ENCODE measurements at regions not wholly inside any gene's neighbourhood (a gene's known extent, or its start where the extent isn't known, plus 50 kb on each side); places are given as distances from the start of the nearest gene placed in this dataset.
"Not testable (repeated sequence)": the region's sequence is repeated elsewhere in the genome, so short reads cannot be mapped to it uniquely, and the experiment has no call there.

DNA sequence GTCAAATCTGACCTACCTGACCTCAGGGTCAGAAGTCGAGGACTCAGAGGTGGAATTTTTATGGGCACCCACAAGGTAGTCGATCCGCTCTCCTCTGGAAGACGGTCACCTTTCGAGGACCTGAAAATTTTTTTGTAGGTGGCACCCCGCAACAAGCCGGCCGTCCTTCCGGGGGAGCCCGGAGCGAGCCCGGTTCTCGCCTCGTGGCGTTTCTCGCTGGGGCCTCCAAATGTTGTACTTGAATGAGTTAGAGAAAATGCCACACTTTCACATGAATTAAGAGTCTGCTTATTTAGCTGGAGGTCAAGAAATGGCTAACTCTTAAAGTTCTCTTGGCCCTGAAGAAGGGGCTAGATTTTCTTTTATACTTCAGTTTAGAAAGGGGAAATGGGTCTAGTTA, 169.0 kb upstream of the CCZ1B start:
- H3K27me3 ChIP-seq (ENCODE audit: control insufficient read depth, extremely low read depth, insufficient read depth, low read length); H3K36me3 ChIP-seq (ENCODE audit: control insufficient read depth in 2 of 2, extremely low read depth in 1 of 2, insufficient read depth in 2 of 2, low read length in 2 of 2); H3K4me2 ChIP-seq (ENCODE audit: control insufficient read depth, extremely low read depth, insufficient read depth, low read depth, low read length); H3K4me1 ChIP-seq (ENCODE audit: control insufficient read depth, extremely low read depth, insufficient read depth, low read length); H3K27ac ChIP-seq (ENCODE audit: control insufficient read depth, insufficient read depth, low read length); H3K9ac ChIP-seq (ENCODE audit: control insufficient read depth, extremely low read depth, insufficient read depth, low read length); FAIRE-seq; H4K20me1 ChIP-seq (ENCODE audit: control insufficient read depth, extremely low read depth, insufficient read depth, low read length); H3K4me3 ChIP-seq (ENCODE audit: control insufficient read depth in 2 of 3, extremely low read depth in 1 of 3, insufficient read depth in 2 of 3, low read depth in 1 of 3, low read length in 3 of 3); H3K9me1 ChIP-seq (ENCODE audit: control insufficient read depth, extremely low read depth, insufficient read depth, low read length); H2AFZ ChIP-seq (ENCODE audit: control insufficient read depth, low read length); DNase-seq (ENCODE audit: low read depth, low spot score); dilution Hi-C loops (cut with MboI; ENCODE audit: extremely low pct_ligation_motif_present, low sequenced_read_pairs); H3K79me2 ChIP-seq (ENCODE audit: control insufficient read depth, insufficient read depth, low read length); H3K9me3 ChIP-seq (ENCODE audit: control insufficient read depth, low read depth, low read length): not testable (repeated sequence)

- H3K4me3 ChIP-seq (ENCODE audit: control insufficient read depth in 2 of 3, extremely low read depth in 1 of 3, insufficient read depth in 2 of 3, low read depth in 1 of 3, low read length in 3 of 3); H3K4me2 ChIP-seq (ENCODE audit: control insufficient read depth, extremely low read depth, insufficient read depth, low read depth, low read length); H3K27me3 ChIP-seq (ENCODE audit: control insufficient read depth, extremely low read depth, insufficient read depth, low read length); H3K36me3 ChIP-seq (ENCODE audit: control insufficient read depth in 2 of 2, extremely low read depth in 1 of 2, insufficient read depth in 2 of 2, low read length in 2 of 2); H4K20me1 ChIP-seq (ENCODE audit: control insufficient read depth, extremely low read depth, insufficient read depth, low read length); FAIRE-seq; DNase-seq (ENCODE audit: low read depth, low spot score); H3K9me1 ChIP-seq (ENCODE audit: control insufficient read depth, extremely low read depth, insufficient read depth, low read length); H3K9ac ChIP-seq (ENCODE audit: control insufficient read depth, extremely low read depth, insufficient read depth, low read length); H3K79me2 ChIP-seq (ENCODE audit: control insufficient read depth, insufficient read depth, low read length); H3K27ac ChIP-seq (ENCODE audit: control insufficient read depth, insufficient read depth, low read length); H3K9me3 ChIP-seq (ENCODE audit: control insufficient read depth, low read depth, low read length); H2AFZ ChIP-seq (ENCODE audit: control insufficient read depth, low read length); H3K4me1 ChIP-seq (ENCODE audit: control insufficient read depth, extremely low read depth, insufficient read depth, low read length); dilution Hi-C loops (cut with MboI; ENCODE audit: extremely low pct_ligation_motif_present, low sequenced_read_pairs): not testable (repeated sequence)
These were observed 169.6 kb upstream of the CCZ1B start for GRCh38 chr7:6995493-6996289.

GRCh38 chr7:6999067-6999666, 173.1 kb upstream of the CCZ1B start:
- H3K79me2 ChIP-seq (ENCODE audit: control insufficient read depth, insufficient read depth, low read length); FAIRE-seq; H3K27me3 ChIP-seq (ENCODE audit: control insufficient read depth, extremely low read depth, insufficient read depth, low read length); H3K9me1 ChIP-seq (ENCODE audit: control insufficient read depth, extremely low read depth, insufficient read depth, low read length); dilution Hi-C loops (cut with MboI; ENCODE audit: extremely low pct_ligation_motif_present, low sequenced_read_pairs); H3K4me2 ChIP-seq (ENCODE audit: control insufficient read depth, extremely low read depth, insufficient read depth, low read depth, low read length); H2AFZ ChIP-seq (ENCODE audit: control insufficient read depth, low read length); H3K36me3 ChIP-seq (ENCODE audit: control insufficient read depth in 2 of 2, extremely low read depth in 1 of 2, insufficient read depth in 2 of 2, low read length in 2 of 2); H3K4me3 ChIP-seq (ENCODE audit: control insufficient read depth in 2 of 3, extremely low read depth in 1 of 3, insufficient read depth in 2 of 3, low read depth in 1 of 3, low read length in 3 of 3); H4K20me1 ChIP-seq (ENCODE audit: control insufficient read depth, extremely low read depth, insufficient read depth, low read length); H3K4me1 ChIP-seq (ENCODE audit: control insufficient read depth, extremely low read depth, insufficient read depth, low read length); DNase-seq (ENCODE audit: low read depth, low spot score); H3K9ac ChIP-seq (ENCODE audit: control insufficient read depth, extremely low read depth, insufficient read depth, low read length); H3K9me3 ChIP-seq (ENCODE audit: control insufficient read depth, low read depth, low read length); H3K27ac ChIP-seq (ENCODE audit: control insufficient read depth, insufficient read depth, low read length): not testable (repeated sequence)
